HK-2 (cell line): ENCODE measurements at regions not wholly inside any gene's neighbourhood (a gene's known extent, or its start where the extent isn't known, plus 50 kb on each side); places are given as distances from the start of the nearest gene placed in this dataset.
"Not testable (repeated sequence)": the region's sequence is repeated elsewhere in the genome, so short reads cannot be mapped to it uniquely, and the experiment has no call there.

Experiments used
- DNase-seq: peaks from one replicate; pipeline ENCODE4 v3.0.0-alpha.2; 2018; ENCODE audit not compliant: unreplicated experiment

- no peak for DNase-seq
Observed at GRCh38 chr10:37473906-37474305, 348.5 kb downstream of the ANKRD30A start.

DNA sequence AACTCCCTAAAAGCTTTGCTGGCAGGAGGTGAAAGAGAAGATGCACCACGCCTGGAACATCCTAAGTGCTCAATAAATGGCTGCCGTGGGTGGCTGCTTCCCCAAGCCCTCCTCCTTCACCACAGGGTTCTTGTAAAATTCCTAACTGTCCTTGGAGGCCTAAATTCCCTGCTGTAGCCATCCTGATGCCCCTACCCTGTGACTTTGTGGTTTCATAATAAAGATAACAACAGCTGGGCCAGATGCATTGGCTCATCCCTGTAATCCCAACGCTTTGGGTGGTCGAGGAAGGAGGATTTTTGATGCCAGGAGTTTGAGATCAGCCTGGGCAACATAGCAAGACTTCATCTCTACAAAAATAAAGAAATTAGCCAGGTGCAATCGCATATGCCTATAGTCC lies 341.8 kb downstream of the ANKRD30A start:
- no peak for DNase-seq

DNA sequence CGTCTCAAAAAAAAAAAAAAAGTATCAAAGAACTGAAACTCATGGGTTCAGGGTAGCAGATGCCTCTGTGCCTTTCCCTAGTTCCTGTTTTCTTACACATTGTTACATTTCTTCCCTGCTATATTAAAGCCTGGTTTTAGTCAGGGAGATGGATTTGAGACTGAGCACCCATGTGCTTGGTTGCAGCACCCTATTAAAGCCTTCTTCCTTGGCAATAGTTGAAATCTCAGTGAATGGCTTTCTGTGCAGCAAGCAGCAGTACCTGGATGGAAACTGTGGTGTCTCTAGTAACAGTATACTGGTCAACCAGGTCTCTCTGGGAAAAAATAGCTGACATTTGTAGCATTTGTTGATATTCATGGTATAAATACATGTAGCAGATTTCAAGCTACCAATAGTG lies 331.1 kb downstream of the ANKRD30A start:
- no peak for DNase-seq

GRCh38 chr10:37448161-37448560 lies 322.8 kb downstream of the ANKRD30A start:
- DNase-seq, result no peak

DNA sequence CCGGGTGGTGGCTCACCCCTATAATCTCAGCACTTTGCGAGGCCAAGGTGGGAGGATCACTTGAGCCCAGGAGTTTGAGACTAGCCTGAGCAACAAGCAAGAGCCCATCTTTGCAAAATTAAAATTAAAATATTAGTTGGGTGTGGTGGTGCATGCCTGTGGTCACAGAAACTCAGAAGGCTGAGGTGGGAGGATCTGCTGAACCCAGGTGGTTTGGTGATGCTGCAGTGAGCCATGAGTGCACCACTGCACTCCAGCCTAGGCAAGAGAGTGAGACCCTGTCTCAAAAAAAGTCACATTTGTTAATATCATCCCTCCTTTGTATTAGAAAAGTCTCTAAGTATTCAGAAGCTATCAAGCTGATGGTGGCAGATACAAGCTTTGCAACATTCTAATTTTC lies 317.5 kb downstream of the ANKRD30A start:
- no peak for DNase-seq

GRCh38 chr10:37441224-37441623 lies 315.8 kb downstream of the ANKRD30A start:
- DNase-seq, result not testable (repeated sequence)

- no peak for DNase-seq
Observed at GRCh38 chr10:37439826-37440225, 314.4 kb downstream of the ANKRD30A start.

GRCh38 chr10:37436357-37436756 lies 311.0 kb downstream of the ANKRD30A start:
- no peak for DNase-seq

- no peak for DNase-seq
Observed at GRCh38 chr10:37434091-37434490, 308.7 kb downstream of the ANKRD30A start.
